NCI-H146 treated with DMSO at 0.1 percent for 48 hours (cell line): ENCODE measurements at regions not wholly inside any gene's neighbourhood (a gene's known extent, or its start where the extent isn't known, plus 50 kb on each side); places are given as distances from the start of the nearest gene placed in this dataset.
"Not testable (repeated sequence)": the region's sequence is repeated elsewhere in the genome, so short reads cannot be mapped to it uniquely, and the experiment has no call there.

Experiments
- DNase-seq: peaks from one replicate; lab custom pipeline; 2025; ENCODE audit not compliant: unreplicated experiment; lab: John Stamatoyannopoulos, UW

DNA sequence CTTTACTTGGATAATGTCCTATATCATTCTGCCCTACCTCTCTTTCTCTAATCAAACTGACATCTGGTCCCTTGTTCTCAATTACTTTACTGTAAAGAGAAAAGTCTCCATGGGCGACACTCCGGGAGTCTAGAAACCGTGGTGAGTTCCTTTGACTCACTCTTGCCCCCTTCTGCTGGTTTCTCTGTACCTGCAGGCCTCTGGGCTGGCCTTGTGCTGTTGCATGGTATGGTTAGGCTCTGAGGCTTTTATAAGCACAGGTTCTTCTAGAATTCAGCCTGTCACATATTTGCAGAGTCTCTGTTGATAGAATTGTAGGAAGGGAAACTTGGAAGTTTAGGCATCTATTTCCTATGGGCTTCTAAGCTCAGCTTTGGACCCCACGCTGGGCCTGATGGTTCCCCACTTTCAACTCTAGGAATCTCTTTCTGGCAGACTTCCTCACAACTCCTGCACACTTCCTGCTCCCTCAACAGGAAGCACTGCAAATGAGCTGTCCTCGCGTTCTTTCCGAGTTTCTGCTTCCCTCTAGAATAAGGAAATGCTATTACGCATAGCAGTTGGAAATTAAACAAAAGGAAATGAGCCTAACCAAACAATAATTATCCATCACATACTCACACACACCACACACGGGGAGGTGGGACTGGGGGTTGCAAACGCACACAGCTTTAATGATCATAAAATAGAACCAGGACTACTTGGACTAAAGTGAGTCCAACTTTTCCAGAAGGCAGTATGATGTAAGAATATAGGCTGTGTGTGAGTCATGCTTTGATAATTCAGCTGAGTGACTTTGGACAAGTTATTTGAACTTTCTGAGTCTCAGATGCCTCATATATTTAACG lies 683.3 kb downstream of the QKI start:
- DNase-seq: peak; percentile 46

DNA sequence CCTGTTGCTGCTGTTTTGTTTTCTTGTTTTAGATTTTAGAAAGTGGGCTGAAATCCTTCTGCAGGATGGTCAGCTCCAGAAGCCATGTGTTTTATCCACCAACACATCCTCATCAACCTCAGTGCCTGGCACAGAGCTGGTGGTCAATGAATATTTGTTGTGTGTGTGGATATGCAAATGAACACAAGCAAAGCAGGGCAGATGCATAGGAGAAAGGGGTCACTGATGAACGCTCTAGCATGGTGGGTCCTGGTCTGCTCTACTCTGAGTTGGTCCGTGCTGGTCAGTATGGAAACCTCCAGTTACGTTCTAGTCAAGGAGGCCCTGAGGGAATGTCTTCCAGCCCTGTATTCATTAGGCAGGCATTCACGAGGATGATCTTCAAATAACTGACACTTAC lies 682.5 kb downstream of the QKI start:
- no peak for DNase-seq

GRCh38 chr6:164095056-164095455 lies 680.5 kb downstream of the QKI start:
- DNase-seq: no peak

- DNase-seq: no peak
Observed at GRCh38 chr6:164087870-164088269, 673.4 kb downstream of the QKI start.

- DNase-seq: no peak
Observed at GRCh38 chr6:164087211-164087610, 672.7 kb downstream of the QKI start.

DNA sequence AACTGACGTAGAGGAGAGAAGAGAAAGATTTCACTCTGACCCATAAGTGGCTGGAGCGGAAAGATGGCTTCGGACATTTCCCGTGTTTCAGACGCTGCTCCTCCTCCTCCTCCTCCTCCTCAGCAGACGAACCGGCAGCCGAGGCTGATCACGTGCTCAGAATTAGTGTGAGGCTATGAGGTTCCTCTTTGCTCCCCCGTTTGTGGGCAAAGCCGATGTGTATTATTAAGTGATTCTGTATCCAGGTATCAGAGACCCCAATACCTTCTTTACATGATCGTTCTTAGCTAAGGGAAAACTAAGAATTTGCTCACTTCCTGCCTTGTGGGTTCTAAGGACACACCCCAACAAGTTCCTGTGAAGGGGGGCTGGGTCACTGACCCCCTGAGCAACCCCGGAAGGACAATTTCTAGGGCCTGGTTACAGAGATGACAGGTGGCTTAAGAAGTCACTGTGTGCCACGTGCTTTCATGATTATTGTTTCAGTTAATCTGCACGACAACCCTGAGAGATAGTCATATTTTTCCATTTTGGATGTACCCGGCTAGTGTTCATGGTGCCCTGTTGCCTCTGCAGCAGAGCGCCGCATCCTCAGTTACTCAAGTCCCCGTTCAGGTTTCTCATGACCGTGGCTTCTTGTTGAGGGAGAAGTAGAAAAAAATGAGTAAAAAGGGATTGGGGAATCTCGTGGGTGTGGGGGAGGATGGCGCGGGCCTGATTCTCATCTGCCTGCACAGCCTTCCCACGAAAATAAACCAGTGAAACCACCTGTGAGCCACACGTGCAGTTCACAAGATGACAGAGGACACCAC lies 671.8 kb downstream of the QKI start:
- no peak for DNase-seq

- no peak for DNase-seq
Observed at GRCh38 chr6:164085091-164086075, 670.9 kb downstream of the QKI start.

DNA sequence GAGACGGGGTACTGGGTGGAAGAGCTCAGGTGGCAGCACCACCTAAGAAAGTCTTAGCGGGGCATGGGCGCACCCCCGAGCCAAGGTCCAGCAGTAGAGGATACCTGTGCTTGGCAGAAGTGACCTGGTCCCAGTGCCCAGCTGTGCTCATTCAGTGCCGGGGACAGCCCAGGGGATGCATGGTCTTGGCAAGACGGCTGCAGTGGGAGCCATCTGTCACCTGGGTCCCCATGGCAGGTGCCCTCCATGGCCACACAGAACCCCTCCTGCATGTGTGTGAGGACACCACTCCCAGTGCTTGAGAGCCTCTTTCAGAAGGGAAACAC lies 664.7 kb downstream of the QKI start:
- no peak for DNase-seq

DNA sequence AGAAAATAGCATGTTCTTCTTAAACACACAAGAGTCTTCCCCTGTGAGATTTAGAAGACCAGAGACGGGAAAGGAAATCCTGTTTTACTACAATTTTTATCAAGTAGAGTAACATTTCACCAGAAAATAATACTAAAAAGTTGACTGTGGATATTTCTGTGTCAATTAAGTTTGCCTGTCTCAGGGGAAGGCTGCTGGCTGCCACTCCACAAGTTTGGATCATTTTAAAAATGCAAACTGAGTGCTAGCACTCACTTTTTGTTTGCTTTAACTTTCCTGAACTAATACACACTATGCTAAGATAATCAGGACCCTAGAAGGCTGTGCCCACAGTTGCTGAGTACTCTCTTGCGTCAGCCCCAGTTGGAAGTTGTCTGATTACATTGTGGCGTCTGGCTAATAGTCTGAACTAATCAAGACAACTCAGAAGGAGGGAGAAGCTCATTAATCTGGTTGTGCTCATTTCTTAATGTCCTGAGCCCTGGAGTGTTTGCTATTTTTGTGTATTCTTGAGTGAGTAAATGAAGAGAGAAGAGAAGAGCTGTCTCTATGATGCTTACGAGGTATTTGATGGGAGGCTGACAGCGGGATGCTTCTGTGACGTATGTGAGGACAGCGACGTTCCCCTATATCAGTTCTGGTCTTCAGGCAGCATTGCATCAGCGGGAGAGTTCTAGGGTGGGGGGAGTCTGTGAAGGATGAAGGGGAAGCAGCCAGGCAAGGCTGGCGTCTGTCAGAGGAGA lies 664.2 kb downstream of the QKI start:
- DNase-seq: no peak

- not testable (repeated sequence) for DNase-seq
Observed at GRCh38 chr6:164076818-164077532, 662.5 kb downstream of the QKI start.

GRCh38 chr6:164075981-164076615 lies 661.6 kb downstream of the QKI start:
- DNase-seq: no peak

GRCh38 chr6:164072240-164072666 lies 657.7 kb downstream of the QKI start:
- DNase-seq: no peak

- DNase-seq: no peak
Observed at GRCh38 chr6:164069350-164069990, 655.0 kb downstream of the QKI start.

DNA sequence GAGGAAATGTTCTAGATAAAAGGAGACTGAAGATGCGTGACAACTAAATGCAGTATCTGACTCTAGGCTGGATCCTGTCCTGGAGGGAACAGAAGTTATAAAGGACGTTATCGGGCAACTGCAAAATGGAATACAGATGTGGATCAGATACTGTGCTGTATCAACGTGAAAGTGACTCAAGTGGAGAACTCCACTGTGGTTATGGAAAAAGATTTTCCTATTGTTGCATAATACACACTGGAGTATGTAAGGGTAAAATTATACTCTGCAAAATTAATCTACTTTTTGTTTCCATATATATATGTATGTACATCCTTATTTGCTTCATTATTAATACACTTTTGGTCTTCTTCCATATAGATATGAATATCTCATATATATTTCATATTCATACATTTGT lies 654.0 kb downstream of the QKI start:
- no peak for DNase-seq

- DNase-seq: no peak
Observed at GRCh38 chr6:164066766-164067165, 652.2 kb downstream of the QKI start.

DNA sequence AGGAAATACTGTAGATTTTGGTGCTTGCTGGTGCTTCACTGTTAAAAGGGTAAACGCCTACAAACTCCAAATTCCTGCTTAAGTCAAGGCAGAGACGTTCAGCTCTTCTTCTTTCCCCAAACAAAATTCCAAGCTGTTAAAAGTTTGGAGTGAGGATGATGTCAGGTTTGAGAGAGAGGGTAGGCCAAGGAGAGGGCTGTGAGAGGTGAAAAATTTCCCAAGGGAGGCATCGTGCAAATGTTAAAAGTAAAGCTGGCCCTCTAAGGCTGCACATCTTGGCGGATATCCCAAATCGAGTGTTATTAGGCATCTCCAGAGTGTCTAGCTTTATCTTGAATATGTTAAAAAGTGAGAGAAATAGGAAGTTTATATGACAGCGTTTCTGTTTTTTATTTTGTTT lies 651.8 kb downstream of the QKI start:
- DNase-seq: no peak

GRCh38 chr6:164063346-164063745 lies 648.8 kb downstream of the QKI start:
- DNase-seq: no peak

DNA sequence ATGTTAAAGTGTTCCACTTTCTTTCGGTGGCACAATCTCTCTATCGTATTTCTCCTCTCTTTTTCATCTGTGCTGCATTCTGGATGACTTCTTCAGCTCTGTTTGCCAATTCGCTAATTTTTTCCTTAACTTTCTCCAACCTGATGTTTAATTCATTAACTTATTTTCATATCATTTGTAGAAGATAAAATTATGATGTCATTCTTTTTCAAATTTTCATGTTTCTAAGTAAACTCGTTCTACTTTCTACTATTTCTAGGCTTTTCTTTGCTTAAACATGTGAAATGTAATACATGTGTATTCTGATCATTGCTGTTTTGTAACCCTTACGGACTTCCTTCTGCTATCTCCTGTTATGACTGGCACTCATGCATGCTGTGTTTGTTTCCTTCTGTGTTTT lies 648.4 kb downstream of the QKI start:
- DNase-seq: no peak

DNA sequence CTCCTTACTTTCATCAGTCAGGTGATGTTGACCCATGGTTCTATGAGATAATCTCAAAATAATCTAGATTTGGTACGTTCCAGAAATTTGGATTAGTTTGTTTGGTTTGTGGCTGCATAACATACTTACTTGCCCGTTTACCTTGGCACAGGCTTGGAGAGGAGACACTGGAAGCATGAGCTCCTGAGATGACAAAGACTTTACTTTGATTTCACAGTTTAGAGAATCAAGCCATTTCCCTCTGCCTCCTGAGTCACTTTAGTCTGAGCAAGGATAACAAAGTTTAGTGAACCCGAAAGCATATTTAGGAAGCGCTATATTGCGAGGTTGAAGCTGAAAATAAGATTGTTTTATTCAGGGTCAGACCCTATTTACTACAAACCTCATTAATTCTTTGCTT lies 643.4 kb downstream of the QKI start:
- no peak for DNase-seq
